Ascending aorta (tissue), 2 donors: ENCODE measurements at regions not wholly inside any gene's neighbourhood (a gene's known extent, or its start where the extent isn't known, plus 50 kb on each side); places are given as distances from the start of the nearest gene placed in this dataset.

ENCODE experiments used
- DNase-seq, 2 donors: peaks; one replicate each; pipeline ENCODE4 v3.0.0-alpha.2; 2019; ENCODE audit warnings: low spot score in 2 of 2
- H3K27ac ChIP-seq, 2 donors: fragments of 200-600 bp; sonication (generic); one replicate each; pipeline ENCODE4 v1.5.1; 2016 to 2017; ENCODE audit warnings: mild to moderate bottlenecking in 1 of 2
- H3K27me3 ChIP-seq: fragments of 200-600 bp; sonication (generic); one replicate; pipeline ENCODE4 v1.5.1; 2017
- H3K36me3 ChIP-seq, 2 donors: fragments of 200-600 bp; sonication (generic); one replicate each; pipeline ENCODE4 v1.5.1; 2016
- H3K4me1 ChIP-seq, 2 donors: fragments of 200-600 bp; sonication (generic); one replicate each; pipeline ENCODE4 v1.5.1; 2016 to 2017; ENCODE audit warnings: mild to moderate bottlenecking in 1 of 2
- H3K4me3 ChIP-seq, 2 donors: fragments of 200-600 bp; sonication (generic); one replicate each; pipeline ENCODE4 v1.5.1; 2016 to 2017; ENCODE audit warnings: mild to moderate bottlenecking in 1 of 2
- H3K9me3 ChIP-seq, 2 donors: fragments of 200-600 bp; sonication (generic); one replicate each; pipeline ENCODE4 v1.5.1; 2016
- CTCF ChIP-seq, 3 experiments: fragments of 200-600 bp in 2 of 3; fragments of 450-650 bp in 1 of 3; sonication (generic) in 2 of 3; IDR thresholded peaks; one replicate each; pipeline ENCODE4 v1.5.1; 2016 to 2019; ENCODE audit warnings: antibody characterized with exemption in 3 of 3, mild to moderate bottlenecking in 1 of 3, moderate library complexity in 1 of 3
- intact Hi-C: fragments of 100-400 bp; cut with DNase I; formaldehyde crosslinking; loops from one replicate; pipeline ENCODE4 v1.15.1; 2023

GRCh38 chr13:111604097-111604496 is 283.7 kb downstream of the TEX29 start:
- intact Hi-C loops: no loop called here
- no peak for DNase-seq

GRCh38 chr13:111608556-111608955 is 288.1 kb downstream of the TEX29 start:
- Histone ChIP-seq H3K27me3 (no peaks in the 10 kb centered on the region), H3K4me3 (no peak overlapping the region), H3K4me1 (no peaks in the 10 kb centered on the region), H3K36me3 (no peaks in the 10 kb centered on the region), H3K9me3 (no peaks in the 10 kb centered on the region), H3K27ac (no peak overlapping the region)
- intact Hi-C loops: no loop called here
- DNase-seq: no peak
- TF ChIP-seq CTCF (IDR thresholded peaks at IDR 0.05): no peak

More at GRCh38 chr13:111604097-111604496, 283.7 kb downstream of the TEX29 start:
- Histone ChIP-seq H3K4me3 (no peak overlapping the region), H3K27ac (no peak overlapping the region), H3K4me1 (no peaks in the 10 kb centered on the region), H3K27me3 (no peaks in the 10 kb centered on the region), H3K9me3 (no peaks in the 10 kb centered on the region), H3K36me3 (no peaks in the 10 kb centered on the region)
- TF ChIP-seq CTCF (IDR thresholded peaks at IDR 0.05): no peak

GRCh38 chr13:111609631-111610030 is 289.2 kb downstream of the TEX29 start:
- TF ChIP-seq CTCF (IDR thresholded peaks at IDR 0.05): no peak
- Histone ChIP-seq H3K27ac (no peak overlapping the region), H3K27me3 (no peaks in the 10 kb centered on the region), H3K36me3 (no peaks in the 10 kb centered on the region), H3K4me1 (no peaks in the 10 kb centered on the region), H3K9me3 (no peaks in the 10 kb centered on the region), H3K4me3 (no peak overlapping the region)
- intact Hi-C loops: no loop called here
- no peak for DNase-seq

- no peak for TF ChIP-seq CTCF (IDR thresholded peaks at IDR 0.05)
- intact Hi-C loops: no loop called here
Measured at GRCh38 chr13:111610081-111610480, 289.6 kb downstream of the TEX29 start.

GRCh38 chr13:111610879-111611278 is 290.4 kb downstream of the TEX29 start:
- Histone ChIP-seq H3K36me3 (no peaks in the 10 kb centered on the region), H3K9me3 (no peaks in the 10 kb centered on the region), H3K27me3 (no peaks in the 10 kb centered on the region), H3K4me3 (no peak overlapping the region), H3K27ac (no peak overlapping the region), H3K4me1 (no peaks in the 10 kb centered on the region)
- TF ChIP-seq CTCF (IDR thresholded peaks at IDR 0.05): no peak
- no peak for DNase-seq
- intact Hi-C loops: no loop called here

More at GRCh38 chr13:111610081-111610480, 289.6 kb downstream of the TEX29 start:
- H3K4me3 ChIP-seq: no peak overlapping the region
- no peaks in the 10 kb centered on the region for H3K9me3 ChIP-seq
- no peak overlapping the region for H3K27ac ChIP-seq
- H3K36me3 ChIP-seq: no peaks in the 10 kb centered on the region
- H3K27me3 ChIP-seq: no peaks in the 10 kb centered on the region
- no peaks in the 10 kb centered on the region for H3K4me1 ChIP-seq
- DNase-seq: no peak

- no peaks in the 10 kb centered on the region for H3K4me1 ChIP-seq
Measured at GRCh38 chr13:111611651-111612050, 291.2 kb downstream of the TEX29 start.

More at GRCh38 chr13:111611651-111612050, 291.2 kb downstream of the TEX29 start:
- Histone ChIP-seq H3K27me3 (no peaks in the 10 kb centered on the region), H3K4me3 (no peak overlapping the region), H3K27ac (no peak overlapping the region), H3K9me3 (no peaks in the 10 kb centered on the region), H3K36me3 (no peaks in the 10 kb centered on the region)
- DNase-seq: no peak
- intact Hi-C loops: no loop called here
- TF ChIP-seq CTCF (IDR thresholded peaks at IDR 0.05): no peak
